ENCODE measurements at regions not wholly inside any gene's neighbourhood (a gene's known extent, or its start where the extent isn't known, plus 50 kb on each side); places are given as distances from the start of the nearest gene placed in this dataset.

DNA sequence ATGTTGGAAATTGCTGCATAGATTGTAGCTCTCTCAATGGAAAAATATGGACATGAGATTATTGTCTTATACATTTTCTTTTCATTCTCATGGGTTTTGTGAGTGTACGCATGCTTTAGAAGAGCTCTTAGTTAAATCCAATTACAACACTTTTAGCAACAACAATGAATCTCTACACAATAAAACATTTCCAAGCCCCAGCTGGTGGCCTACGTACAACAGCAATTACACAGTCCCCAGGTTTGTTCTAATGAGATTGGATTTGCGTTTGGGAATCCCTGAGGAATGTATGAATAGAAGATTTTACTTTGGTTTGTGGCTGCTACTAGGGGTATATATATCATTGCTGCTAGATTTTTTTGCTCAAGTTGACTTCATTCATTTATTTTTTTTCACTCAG is 98.6 kb downstream of the FHDC1 start:
- DNase-seq (ENCODE audit: low spot score in 2 of 2) (no peak), FAIRE-seq (no peak)

DNA sequence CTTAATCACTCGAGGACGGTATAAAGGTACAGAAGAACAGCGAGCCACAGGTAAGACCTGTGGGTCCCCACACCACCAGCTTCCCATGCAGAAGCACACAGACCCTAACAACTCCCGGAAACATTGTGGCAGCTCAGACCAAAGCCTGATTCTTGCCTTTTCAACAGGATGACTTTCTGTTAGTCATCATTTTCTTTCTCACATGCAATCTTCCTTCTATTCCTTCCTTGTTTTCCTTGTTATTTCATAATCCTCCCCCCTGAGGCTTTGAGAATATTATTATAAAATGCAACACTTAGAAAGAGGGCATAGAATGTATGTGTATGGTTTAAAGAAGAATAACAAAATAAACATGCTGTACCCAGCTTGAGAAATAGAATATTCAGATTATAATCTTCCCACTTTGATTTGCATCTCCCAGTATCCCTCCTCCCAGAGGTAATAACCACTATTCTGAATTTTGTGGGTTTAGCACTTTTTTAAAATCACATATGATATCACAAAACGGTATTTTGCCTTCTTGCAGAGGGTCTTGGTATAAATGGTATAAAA is 100.9 kb downstream of the FHDC1 start:
- DNase-seq (ENCODE audit: low spot score in 2 of 2) = no peak
- no peak for FAIRE-seq

DNA sequence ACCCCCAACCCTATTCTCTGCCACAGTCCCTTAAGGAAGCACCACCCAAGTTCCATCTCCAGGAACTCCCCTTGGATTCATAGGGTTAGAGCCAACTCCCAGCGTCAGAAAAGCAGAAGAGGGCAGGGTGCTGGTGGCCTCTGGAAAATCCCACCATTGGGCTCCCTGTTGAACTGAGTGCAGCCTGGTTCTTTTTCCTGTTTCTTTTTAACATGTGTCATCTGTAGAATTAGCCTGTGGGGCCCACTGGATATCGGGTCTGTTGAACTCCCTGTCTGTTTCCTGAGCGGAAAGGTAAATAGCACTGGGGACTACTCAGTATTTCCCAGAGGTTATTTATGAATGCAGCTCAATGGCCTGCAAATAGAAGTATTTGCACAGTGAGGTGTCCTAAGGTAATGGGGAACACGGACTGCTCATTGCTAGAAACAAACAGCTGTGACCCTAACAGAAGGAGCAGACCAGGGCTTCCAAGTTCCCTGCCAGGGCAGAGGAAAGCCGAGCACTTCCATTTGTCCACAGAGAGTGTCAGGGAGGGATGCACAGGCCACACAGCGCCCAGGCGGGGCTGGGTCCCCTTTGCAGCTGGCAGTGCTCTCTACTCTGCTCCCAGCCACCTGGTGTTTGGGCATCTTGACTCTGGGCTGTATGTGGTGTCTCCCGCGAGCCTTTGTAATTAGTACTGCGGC is 102.6 kb downstream of the FHDC1 start:
- FAIRE-seq = no peak
- DNase-seq (ENCODE audit: low spot score in 2 of 2) = no peak

DNA sequence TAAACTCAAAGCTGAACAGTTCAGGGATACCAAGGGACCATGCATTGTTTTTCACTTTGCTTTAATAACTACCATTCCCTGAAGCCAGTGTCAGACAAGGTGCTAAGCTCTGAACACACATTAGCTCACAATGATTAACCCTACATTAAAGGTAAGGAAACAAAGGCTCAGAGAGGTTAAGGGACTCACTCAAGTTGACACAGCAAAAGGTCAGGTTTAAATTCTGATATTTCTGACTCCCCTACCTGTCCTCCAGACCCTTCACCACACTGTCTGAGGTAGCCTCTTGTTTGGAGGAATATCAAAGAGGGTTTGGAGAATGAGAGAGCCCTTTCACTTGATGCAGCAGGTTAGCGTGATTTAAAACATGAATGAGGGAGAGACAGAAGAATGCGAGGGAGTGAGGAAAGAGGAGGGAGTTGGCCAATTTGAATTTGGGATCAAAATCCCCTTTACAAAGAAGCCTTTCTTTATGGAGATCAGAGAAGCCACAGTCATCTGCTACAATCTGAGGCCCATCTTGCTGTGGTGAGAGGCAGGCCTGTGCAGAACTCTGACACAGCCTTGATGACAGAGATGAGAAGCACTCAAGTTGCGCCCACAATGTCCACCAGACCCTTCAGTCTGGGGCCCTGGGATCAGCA is 103.5 kb downstream of the FHDC1 start:
- FAIRE-seq = no peak
- DNase-seq (ENCODE audit: low spot score in 2 of 2) = no peak

DNA sequence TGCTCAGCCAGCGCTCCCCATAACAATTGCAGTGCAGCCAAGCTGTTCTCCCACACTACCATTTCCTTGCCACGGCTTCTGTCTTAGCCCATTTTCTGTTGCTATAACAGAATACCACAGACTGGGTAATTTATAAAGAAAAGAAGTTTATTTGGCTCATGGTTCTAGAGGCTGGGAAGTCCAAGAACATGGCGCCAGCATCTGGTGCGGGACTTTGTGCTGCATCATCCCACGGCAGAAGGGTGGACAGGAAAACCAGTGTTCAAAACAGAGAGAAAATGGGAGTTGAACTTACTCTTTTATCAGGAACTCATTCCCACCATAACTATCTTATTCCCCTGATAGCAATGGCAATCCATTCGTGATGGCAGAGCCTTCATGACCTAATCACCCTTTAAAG is 104.6 kb downstream of the FHDC1 start:
- FAIRE-seq (no peak), DNase-seq (ENCODE audit: low spot score in 2 of 2) (no peak)

DNA sequence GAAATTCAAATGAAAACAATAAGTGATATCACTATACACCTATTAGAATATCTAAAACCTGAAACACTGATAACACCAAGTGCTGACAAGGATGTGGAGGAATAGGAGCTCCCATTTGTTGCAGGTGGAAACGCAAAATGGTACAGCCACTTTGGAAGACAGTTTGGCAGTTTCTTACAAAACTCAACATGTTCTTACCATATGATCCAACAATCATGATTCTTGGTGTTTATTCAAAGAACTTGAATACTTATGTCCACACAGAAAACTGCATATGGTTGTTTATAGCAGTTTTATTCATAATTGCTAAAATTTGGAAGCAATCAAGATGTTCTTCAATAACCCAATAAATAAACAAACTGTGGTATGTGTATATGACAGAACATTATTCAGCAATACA is 107.9 kb downstream of the FHDC1 start:
- FAIRE-seq (no peak), DNase-seq (ENCODE audit: low spot score in 2 of 2) (no peak)

DNA sequence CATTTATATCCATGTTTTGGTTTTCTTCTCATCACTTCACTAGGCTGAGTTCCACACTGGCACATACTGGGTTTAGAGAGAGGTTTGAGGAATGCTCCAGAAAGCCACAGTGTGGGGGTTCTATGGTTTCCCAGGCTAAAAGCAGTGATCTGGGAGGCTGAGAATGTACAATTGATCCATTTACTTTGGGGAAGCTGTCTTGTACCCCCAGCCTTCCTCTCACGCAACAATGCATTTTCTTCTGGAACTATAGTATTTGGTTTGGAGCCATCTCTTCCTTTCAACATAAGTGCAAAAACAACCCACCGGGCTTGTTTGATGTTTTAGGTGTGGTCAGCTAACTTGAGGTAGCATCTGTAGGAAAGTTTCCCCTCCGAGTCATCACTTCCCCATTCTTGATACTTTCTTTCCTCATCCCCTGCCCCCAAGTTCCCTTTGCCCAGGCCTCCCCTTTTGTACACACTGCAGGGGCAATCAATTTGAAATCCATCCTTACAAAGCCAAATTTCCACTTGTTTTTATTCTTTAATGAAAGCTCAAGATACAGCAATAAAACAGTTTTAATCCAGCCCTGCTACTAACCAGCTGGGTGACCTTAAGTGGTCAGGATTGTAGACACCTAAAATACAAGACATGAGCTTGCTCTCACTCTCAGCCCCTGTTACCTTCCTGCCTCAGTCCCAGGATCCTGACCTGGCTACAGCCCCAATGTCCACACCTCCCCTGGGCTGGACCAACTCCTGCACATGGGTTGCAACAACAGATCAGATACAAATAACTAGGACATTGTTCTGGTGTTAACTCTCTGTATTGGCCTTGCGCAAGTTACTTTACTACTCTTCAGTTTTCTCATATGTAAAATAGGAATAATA is 109.2 kb downstream of the FHDC1 start:
- DNase-seq (ENCODE audit: low spot score in 2 of 2) (no peak), FAIRE-seq (no peak)

DNA sequence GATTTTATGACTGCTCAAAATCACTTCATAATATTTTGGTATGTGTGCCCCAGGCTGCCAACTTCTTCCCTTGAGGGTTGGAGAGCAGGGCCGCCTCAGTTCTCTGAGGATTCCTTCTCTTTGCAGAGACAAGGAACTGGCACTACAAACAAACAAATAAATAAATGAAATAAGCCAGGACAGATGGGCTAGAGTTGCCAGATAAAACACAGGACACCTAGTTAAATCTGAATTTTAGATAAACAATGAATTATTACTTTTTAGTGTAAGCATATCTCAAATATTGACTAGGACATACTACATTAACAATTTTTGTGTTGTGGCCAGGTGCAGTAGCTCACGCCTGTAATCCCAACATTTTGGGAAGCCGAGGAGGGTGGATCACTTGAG is 122.5 kb downstream of the FHDC1 start:
- FAIRE-seq = no peak
- DNase-seq (ENCODE audit: low spot score in 2 of 2) = no peak

DNA sequence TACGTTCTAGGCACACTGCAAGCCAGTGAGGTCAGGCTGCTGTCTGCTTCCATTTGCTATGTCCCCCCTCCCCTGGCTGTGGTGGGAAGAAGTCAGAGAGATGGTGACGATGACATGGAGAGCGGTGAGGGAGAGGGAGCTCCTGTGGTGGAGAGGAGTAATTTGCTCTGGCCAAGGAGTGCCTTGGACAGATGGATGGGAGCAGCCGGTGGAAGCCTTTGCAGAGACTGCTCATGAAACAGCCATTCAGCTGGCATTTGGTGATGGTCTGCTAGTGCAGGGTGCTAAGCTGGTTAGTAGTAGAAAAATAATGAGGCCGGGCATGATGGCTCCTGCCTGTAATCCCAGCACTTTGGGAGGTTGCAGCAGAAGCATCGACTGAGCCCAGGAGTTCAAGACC is 124.1 kb downstream of the FHDC1 start:
- DNase-seq (ENCODE audit: low spot score in 2 of 2) (no peak), FAIRE-seq (no peak)

DNA sequence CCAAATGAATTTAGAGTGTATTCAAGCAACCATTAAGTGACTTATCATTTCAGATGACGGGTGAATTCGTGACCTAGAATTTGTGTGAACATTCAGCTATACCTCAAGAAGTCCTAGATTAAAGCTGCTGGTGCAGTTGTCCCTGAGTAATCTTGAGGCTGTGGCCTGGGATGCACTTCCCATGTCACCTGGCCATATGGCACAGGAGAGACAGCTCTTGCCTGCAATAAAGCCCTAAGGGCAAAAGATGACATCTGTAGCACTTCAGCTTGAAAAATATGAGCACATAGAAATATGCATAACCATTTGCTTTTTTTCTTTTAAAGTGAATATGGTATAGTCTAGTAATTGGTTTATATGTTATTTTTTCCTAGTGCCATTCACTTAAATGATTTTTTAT is 125.8 kb downstream of the FHDC1 start:
- DNase-seq (ENCODE audit: low spot score in 2 of 2) (no peak), FAIRE-seq (no peak)

DNA sequence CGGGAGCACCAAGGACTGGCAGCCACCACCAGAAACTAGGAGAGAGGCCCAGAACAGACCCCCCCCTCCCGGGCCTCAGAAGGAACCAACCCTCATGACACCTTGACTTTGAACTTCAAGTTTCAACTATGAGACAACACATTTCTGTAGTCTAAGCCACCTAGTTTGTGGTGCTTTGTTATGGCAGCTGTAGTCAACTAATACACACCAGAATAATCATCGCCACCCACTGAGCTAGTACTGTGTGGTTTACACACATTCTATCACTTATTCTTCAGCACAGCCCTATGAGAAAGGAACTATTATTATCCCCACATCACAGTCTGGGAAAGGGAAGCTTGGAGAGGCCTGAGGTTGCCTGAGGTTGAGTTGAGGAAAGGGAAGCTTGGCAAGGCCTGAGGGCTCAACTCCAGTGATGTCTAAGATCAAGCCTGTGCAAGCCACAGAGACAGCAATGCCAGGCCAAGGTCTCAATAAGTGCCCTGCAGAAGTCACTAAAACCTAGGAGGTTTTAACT is 126.6 kb downstream of the FHDC1 start:
- DNase-seq (ENCODE audit: low spot score in 2 of 2) (no peak), FAIRE-seq (no peak)

DNA sequence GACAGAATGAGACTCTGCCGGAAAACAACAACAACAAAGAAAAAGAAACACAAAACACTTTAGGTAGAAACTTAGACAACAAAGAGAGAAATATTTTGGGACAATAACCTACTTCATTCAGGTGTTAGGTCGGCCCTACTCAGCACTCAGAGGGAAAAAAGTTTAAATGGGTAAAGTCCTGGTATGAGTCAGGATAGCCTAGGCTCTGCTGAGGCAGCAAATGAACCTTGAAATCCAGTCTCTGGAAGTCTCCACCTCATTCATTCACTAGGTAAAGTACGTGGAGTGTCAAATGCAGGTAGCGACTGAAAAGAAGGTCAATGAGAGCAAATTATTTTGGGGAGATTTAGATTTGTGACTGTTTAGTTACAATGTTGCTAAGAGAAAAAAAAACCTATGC is 127.4 kb downstream of the FHDC1 start:
- no peak for FAIRE-seq
- no peak for DNase-seq (ENCODE audit: low spot score in 2 of 2)

DNA sequence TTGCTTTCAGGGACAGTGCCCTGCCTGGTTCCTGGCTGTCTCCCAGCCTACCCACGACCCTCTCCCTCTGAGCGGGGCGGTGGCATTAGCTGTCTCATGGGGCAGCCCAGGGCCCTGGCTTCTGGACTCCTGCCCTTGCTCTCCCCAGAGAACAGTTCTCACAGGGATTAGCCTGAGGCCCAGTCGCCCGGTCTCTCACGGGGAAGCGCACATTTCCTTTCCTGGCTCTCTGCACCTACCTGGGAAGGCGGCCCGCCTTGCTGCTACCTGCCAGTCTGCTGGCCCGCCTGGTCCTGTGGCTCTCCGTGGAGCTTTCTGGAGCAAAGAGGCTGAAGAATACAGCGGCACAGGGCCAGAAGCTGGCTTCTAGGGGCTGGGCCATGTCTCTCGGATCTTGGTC is 128.4 kb downstream of the FHDC1 start:
- FAIRE-seq = no peak
- DNase-seq (ENCODE audit: low spot score in 2 of 2) = no peak

DNA sequence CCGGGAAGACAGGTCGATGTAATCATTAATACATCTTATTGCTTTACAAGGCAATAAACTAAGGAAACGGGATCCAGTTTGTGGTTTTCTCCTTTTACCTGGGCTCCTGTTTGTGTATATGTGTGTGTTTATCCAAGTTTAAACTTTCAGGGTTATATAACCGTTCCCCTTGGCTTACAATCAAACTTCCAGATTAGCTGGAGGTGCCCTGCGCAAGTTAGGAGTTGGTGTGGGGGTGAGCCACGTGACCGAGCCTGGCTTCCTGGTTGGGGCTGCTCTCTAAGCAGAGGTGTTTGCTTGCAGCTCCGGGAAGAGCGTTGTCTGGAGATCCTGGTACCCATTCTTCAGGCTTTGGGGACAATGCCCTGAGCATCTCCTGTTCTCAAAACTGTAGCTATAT is 129.2 kb downstream of the FHDC1 start:
- no peak for DNase-seq (ENCODE audit: low spot score in 2 of 2)
- FAIRE-seq = no peak

DNA sequence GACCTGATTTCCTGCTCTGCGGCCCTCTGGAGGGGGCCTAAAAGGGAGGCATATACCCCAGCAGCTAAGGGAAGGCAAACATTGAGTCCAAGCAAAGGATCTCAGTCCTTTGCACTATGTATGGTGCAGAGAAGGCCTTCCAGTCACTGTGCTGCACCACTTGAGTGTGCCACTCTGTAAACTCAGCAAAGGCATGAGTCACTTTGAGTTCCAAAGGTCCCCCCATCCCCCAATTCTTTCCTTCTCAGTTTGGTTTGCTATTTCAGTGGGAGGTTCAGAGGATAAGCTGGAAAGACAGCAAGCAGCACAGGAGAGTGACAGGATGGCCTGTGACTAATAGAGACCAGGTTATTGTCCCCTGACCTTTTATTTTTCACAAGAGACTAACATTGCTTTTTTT is 131.3 kb downstream of the FHDC1 start:
- DNase-seq (ENCODE audit: low spot score in 2 of 2) (no peak), FAIRE-seq (no peak)

DNA sequence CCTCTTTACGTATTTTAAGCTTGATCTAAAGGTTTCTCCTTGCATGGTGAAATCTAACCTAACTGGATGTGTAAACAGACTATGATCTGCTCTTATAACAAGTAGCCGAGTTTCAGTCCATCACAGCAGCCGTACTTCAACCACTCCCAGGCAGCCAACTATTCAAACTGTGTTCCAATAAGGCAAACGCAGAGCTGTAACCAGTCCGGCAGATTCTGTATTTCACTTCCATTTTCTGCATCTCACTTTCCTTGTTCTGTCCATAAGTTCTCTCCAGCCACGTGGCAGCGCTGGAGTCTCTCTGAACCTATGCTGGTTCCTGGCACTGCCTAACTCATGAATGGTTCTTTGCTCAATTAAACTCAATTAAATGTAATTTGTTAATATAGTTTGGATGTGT is 132.6 kb downstream of the FHDC1 start:
- FAIRE-seq (no peak), DNase-seq (ENCODE audit: low spot score in 2 of 2) (no peak)

DNA sequence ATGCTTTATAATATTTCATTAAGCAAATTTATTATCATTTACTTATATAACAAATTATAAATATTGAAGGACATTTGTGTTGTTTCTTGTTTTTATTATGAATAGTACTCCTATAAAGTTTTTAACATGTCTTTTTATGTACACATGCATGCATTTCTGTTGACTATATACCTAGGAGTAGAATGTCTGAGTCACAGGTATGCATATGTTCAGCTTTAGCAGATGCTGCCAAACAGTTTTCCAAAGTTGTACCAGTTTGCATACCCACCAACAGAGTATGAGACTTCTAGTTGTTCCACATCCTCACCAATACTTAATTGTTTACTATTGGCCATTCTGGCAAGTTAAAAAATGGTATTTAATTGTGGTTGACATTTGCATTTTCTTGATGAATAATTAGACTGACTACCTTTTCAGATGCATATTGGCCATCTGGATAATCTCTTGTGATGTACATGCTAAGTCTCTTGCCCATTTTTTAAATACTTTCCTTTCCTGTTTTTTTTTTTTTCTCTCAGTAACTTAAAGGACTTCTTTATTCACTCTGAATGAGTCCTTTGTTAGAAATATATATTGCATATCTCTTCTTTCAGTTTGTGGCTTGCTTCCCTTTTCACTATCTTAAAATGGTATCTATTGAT is 132.2 kb upstream of the TRIM2 start:
- FAIRE-seq (no peak), DNase-seq (ENCODE audit: low spot score in 2 of 2) (no peak)

DNA sequence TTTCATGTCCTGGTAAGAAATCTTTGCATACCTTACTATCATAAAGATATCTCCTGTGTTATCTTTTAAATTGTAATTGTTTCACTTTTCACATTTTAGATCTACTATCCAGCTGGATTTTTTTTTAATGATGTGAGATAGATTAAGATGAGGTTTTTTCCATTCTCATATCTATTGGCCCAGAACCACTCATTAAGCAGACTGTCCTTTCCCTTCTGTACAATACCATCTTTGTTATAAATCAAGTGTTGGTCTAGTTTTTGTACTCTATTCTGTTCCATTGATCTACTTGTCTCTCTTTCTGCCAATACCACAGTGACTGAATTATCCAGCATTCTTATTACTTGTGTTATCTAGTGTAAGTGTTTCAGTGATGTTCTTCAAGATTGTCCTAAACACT is 131.6 kb upstream of the TRIM2 start:
- no peak for DNase-seq (ENCODE audit: low spot score in 2 of 2)

DNA sequence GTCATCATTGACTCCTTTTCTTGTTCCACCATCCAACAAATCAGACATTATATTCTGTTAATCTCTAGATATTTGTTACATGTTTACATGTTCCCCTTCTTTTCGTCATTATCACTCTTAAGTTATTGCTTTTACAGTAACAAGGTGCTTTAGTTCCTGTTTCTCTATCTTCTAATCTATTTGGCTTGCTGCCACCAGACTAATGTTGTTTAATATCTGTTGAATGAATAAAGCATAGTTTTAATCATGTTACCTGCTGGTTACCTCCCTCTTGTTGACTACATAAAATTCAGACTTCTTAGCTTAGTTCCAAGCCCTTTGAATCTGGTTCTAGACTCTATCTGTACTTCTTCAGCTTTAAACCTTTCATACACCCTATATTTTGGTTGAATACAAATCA is 129.8 kb upstream of the TRIM2 start:
- FAIRE-seq = no peak
- DNase-seq (ENCODE audit: low spot score in 2 of 2) = no peak

More for the DNA sequence above, 131.6 kb upstream of the TRIM2 start:
- peak; percentile 40 for FAIRE-seq

DNA sequence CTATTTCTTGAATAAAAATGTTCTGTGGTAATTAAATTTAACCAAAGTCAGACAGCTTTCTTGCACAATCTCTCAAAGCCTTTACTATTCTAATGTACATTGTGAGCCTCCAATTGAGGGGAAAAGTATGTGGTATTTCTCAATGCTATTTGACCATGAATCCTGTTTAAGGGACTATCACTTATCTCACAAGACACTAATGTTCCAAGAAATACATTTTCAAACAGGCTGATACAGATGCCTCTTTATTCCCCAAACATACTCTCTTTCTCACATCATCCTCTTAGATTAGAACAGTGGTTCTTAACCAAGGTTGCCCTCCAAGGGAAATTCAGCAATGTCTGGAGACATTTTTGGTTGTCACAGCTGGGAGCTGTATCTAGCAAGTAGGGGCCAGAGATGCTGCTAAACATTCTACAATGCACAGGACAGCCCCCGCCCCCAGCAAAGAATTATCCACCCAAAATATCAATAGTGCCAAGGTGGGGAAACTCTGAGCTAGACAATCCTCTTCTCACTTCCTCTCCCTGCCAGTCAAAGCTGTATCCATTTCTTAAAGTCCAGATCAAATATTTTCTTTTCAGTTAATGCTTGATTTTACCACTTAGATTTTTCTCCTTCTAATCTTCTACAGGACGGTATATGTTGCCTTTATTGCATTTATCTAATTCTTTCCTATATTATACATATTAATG is 129.2 kb upstream of the TRIM2 start:
- FAIRE-seq (no peak), DNase-seq (ENCODE audit: low spot score in 2 of 2) (no peak)

Measured in frontal cortex (tissue), 3 donors.